AG09319 (cell line): ENCODE measurements at regions not wholly inside any gene's neighbourhood (a gene's known extent, or its start where the extent isn't known, plus 50 kb on each side); places are given as distances from the start of the nearest gene placed in this dataset.

Source experiments
- DNase-seq: peaks from one replicate; pipeline ENCODE4 v3.0.0-alpha.2; 2010; ENCODE audit warnings: low read depth; ENCODE audit errors: extremely low read depth
- TF ChIP-seq, protein P1 (sequence below): IDR thresholded peaks from 2 replicates; pipeline ENCODE4 v1.5.1; 2011; ENCODE audit warnings: low read depth, mild to moderate bottlenecking, inconsistent platforms, low read length, moderate library complexity

GRCh38 chr18:22879293-22879692 is 53.8 kb upstream of the RBBP8 start:
- no peak for DNase-seq
- TF ChIP-seq, protein P1, sequence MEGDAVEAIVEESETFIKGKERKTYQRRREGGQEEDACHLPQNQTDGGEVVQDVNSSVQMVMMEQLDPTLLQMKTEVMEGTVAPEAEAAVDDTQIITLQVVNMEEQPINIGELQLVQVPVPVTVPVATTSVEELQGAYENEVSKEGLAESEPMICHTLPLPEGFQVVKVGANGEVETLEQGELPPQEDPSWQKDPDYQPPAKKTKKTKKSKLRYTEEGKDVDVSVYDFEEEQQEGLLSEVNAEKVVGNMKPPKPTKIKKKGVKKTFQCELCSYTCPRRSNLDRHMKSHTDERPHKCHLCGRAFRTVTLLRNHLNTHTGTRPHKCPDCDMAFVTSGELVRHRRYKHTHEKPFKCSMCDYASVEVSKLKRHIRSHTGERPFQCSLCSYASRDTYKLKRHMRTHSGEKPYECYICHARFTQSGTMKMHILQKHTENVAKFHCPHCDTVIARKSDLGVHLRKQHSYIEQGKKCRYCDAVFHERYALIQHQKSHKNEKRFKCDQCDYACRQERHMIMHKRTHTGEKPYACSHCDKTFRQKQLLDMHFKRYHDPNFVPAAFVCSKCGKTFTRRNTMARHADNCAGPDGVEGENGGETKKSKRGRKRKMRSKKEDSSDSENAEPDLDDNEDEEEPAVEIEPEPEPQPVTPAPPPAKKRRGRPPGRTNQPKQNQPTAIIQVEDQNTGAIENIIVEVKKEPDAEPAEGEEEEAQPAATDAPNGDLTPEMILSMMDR, result no peak

- DNase-seq, result no peak
- TF ChIP-seq, protein P1, result no peak
These were observed 51.0 kb upstream of the RBBP8 start for GRCh38 chr18:22882084-22882483.

GRCh38 chr18:22883179-22883578 is 49.9 kb upstream of the RBBP8 start:
- no peak for DNase-seq
- TF ChIP-seq, protein P1, result no peak
